NCI-H748 (cell line): ENCODE measurements at regions not wholly inside any gene's neighbourhood (a gene's known extent, or its start where the extent isn't known, plus 50 kb on each side); places are given as distances from the start of the nearest gene placed in this dataset.
A peak's percentile ranks its signal among the peaks of the same experiment; 100 is the strongest.
"Not testable (repeated sequence)": the region's sequence is repeated elsewhere in the genome, so short reads cannot be mapped to it uniquely, and the experiment has no call there.

ENCODE experiments used
- DNase-seq: peaks from one replicate; lab custom pipeline; 2025; ENCODE audit not compliant: unreplicated experiment; lab: John Stamatoyannopoulos, UW

DNA sequence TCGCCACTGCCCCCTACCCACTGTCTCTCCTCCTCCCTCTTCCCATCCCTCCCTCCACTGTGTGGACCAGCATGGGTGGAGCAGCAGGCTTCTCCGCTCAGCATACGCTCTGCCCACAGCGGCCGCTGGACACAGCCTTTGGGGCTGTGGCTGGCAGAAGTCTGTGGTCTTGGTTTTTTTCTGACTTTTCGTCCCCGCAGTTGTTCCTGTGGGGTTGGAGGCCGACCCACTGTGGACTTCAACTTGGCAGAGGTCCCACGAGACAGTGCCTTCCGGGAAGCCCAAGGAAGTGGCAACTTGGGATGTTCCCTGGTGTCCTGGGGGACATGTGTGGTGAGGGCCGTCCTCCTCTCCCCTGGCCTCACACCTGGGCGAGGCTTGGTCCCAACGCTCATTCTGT is 162.5 kb upstream of the C1orf174 start:
- no peak for DNase-seq

DNA sequence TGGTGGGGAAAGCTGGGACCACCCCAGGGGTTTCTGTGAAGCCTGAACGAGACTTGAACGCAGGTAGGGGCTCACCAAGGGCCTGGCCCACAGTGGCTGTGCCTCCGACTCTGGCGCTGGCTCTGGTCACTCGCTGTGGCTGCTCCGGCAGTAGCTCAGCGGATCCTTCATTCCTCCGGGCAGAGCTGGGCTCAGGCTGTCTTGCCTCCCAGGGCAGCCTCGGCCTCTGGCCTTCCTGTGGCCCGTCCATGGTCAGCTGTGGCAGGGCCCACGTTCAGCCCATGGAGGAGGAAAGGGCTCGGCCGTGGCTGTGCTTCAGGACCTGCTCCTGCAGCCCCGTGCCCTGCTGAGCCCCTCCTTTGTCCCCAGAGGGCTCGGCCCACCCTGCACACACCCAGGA is 162.9 kb upstream of the C1orf174 start:
- no peak for DNase-seq

DNA sequence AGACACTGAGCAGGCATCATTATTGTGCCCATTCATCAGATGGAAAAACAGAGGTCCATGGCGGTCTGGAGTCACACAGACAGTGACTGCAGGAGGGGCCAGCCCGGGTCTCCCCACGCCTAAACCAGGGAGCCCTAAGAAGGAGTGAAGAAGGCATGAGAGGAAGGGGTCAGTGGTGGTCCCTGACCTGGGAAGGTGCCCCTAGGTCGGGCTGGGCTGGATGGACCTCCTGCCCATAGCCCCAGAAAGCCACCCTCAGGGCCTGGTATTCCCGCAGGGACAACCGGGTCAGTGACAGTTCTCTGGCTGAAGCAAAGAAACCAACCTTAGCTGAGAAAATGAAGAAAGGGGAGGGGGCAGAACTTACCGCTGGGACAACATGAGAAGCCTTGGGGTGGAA is 163.4 kb upstream of the C1orf174 start:
- no peak for DNase-seq

DNA sequence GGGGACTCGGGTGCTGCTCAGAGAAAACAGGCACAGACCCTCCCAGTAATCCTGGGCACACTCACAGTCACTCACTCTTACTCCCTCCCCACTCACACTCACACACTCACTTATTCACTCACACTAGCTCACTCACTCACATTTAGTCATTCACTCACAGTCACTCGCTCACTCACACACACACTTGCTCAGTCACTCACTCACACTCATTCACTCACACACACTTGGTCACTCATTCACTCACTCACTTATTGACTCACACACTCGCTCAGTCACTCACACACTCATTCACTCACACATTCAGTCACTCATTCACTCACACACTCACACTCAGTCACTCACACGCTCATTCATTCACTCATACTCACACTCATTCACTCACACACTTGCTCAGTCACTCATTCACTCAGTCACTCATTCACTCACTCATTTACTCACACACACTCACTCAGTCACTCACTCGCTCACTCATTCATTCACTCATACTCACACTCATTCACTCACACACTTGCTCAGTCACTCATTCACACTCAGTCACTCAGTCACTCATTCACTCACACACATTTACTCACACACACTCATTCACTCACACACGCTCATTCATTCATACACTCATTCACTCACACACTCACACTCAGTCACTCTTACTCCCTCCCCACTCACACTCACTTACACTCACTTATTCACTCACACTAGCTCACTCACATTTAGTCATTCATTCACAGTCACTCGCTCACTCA is 164.2 kb upstream of the C1orf174 start:
- no peak for DNase-seq

DNA sequence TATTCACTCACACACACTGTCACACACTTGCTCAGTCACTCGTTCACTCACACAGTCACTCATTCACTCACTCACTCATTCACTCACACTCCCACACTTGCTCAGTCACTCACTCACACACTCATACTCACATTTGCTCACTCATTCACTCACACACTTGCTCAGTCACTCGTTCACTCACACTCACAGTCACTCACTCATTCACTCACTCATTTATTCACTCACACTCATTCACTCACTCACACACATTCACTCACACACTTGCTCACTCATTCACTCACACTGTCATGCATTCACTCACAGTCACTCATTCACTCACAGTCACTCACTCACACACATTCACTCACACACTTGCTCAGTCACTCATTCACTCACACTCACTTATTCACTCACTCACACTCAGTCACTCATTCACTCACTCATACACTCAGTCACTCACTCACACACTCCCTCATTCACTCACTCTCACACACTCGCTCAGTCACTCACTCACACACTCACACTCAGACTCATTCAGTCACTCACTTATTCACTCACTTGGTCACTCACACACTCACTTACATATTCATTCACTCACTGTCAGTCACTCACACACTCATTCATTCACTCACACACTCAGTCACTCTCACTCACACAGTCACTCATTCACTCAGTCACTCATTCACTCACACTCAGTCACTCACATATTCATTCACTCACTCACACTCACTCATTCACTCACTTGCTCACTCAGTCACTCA is 167.0 kb upstream of the C1orf174 start:
- DNase-seq, result no peak

DNA sequence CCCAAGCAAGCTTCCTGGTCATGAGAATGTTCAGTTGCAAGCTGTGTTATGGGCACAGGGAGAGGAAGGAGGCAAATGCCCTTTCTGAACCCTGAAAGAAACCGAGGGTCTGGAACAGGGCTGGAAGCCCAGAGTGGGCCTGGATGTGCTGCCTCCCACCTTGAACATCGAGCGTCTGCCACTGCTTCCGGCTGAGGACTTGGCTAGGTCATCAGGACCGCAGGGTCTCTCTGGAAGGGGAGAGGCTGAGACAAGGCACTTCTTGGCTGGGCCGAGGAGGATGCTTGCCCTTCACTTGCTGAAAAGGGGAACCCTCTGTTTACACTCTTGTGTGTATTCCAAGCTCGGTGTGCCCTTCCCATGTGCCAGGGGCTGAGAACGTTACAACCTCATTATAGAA is 168.0 kb upstream of the C1orf174 start:
- DNase-seq, result no peak

DNA sequence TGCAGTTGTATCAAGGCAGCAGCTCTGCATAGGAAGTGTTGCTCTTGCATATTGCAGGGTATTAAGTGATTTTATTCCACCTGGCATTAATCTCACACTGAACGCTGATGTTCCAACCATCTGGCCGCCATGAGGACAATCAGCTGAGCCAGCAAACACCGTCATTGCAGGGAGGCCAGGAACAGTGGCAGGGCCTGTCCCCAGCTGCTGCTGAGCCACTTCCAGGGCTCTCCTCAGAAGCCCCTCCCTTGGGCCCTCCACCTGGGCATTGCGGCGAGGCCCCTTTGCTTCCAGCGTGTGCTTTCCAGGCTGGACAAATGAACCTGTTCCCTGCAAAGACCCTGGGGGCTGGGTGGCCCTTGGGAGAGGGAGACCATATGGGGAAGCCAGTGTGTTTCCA is 171.6 kb upstream of the C1orf174 start:
- no peak for DNase-seq

DNA sequence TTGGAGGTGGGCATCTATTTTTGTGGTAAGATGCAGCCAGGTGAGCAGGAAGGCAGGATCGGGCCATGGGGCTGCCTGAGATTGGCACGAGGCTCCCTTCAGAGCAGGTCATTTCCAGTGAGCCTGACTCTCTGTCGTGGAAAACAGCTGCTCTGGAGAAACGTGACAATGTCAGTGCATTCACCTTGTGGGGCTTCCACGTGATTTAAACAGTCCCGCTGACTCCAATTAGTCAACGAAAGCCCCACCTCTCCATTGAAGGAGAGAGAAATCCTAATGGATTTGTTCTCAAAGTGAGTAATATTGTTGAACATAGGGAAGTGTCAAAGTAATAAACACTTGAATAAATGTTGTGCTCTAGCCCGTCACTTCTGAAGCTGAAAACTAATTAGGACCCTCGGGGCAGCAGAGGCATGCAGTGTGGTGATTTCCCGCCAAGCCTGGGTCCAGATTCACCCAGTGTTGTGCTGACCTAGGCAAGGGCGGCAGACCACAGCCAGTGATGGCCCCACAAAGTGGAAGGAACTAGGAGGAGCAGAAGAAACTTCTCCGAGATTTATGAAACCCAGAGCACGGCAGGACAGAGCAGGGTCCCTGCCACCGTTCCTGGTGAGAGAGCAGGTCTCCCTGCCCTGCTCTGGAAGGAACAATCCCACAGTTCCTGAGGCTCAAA is 172.5 kb upstream of the C1orf174 start:
- DNase-seq, result peak; percentile 31

DNA sequence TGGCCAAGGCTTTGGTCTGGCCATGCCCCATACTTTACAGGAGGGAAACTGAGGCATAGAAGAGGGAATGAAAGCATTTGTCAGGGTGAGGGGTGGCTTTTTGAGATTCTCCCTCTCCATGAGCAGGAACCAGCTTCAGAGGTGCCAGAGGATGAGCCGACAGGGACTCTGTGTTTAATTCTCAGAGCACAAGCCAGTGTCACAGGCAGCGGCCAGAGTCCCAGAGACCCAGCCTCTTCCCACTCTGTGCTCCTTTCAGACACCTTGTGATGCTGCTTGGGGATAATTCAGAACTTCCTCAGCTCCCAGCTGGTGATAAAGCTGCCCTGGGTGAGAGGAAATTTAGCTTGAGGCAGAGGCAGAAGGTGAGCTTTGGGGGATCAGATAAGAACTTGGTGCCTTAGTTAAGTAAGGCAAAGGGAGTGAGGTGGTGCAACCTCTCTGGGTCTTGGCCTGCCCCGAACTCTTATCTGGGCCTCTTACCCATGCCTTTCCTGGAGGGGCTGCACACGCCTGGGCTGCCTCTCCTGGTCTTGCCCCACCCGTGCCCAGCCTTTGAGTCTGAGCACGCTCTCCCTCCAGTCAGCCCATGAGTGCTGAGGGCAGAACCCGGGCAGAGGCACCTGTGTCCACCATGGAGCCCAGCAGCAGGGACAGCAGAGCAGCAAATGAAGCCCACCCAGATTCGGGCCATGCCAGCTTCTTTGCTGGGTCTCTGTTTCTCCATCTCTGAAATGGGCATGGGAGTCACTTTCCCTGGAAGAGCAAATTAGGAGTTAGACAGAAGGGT is 175.6 kb upstream of the C1orf174 start:
- DNase-seq, result no peak

DNA sequence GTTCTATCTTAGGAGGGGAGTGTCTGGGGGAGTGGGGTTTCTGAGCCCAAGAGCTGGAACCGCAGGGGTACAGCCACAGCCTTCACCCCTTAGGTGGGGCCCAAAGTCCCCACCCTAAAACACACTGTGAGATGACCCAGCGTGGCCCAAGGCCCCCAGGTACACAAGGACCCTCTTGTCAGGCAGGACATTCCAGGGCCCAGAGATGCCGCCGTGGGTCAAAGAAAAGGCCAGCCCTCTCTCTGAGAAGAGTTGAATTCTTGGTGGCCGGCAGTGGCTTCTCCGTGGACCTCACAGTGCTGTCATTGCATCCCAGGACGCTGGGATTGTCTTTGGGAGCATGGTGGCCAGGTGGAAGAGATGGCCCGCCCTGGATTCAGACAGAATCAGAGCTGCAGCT is 176.3 kb upstream of the C1orf174 start:
- no peak for DNase-seq

DNA sequence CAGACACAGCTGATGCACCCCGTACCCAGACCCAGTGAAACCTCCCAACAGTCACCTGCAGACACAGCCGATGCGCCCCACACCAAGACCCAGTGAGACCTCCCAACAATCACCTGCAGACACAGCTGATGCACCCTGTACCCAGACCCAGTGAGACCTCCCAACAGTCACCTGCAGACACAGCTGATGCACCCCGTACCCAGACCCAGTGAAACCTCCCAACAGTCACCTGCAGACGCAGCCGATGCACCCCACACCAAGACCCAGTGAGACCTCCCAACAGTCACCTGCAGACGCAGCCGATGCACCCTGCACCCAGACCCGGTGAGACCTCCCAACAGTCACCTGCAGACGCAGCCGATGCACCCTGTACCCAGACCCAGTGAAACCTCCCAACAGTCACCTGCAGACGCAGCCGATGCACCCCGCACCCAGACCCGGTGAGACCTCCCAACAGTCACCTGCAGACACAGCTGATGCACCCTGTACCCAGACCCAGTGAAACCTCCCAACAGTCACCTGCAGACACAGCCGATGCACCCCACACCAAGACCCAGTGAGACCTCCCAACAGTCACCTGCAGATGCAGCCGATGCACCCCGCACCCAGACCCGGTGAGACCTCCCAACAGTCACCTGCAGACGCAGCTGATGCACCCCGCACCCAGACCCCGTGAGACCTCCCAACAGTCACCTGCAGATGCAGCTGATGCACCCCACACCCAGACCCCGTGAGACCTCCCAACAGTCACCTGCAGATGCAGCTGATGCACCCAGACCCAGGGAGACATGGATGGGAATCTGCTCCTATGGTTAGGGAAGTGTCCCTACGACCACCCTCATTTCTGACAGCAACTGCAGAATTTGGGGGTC is 178.3 kb upstream of the C1orf174 start:
- DNase-seq, result not testable (repeated sequence)

DNA sequence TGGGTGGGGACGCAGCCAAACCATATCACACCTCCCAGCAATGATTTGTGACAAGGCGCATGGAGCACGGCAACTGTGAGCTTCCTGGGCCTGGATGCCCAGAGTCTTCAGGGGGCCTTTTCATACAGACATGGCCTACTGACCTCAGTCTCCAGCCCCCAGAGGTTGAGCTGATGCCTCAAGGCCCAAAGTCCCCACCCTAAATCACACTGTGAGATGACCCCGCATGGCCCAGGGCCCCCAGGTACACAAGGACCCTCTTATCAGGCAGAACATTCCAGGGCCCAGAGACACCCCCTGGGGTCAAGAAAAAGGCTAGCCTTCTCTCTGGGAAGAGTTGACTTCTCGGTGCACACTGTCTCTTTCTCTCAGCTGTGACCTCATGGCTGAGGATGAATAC is 179.7 kb upstream of the C1orf174 start:
- DNase-seq, result no peak

DNA sequence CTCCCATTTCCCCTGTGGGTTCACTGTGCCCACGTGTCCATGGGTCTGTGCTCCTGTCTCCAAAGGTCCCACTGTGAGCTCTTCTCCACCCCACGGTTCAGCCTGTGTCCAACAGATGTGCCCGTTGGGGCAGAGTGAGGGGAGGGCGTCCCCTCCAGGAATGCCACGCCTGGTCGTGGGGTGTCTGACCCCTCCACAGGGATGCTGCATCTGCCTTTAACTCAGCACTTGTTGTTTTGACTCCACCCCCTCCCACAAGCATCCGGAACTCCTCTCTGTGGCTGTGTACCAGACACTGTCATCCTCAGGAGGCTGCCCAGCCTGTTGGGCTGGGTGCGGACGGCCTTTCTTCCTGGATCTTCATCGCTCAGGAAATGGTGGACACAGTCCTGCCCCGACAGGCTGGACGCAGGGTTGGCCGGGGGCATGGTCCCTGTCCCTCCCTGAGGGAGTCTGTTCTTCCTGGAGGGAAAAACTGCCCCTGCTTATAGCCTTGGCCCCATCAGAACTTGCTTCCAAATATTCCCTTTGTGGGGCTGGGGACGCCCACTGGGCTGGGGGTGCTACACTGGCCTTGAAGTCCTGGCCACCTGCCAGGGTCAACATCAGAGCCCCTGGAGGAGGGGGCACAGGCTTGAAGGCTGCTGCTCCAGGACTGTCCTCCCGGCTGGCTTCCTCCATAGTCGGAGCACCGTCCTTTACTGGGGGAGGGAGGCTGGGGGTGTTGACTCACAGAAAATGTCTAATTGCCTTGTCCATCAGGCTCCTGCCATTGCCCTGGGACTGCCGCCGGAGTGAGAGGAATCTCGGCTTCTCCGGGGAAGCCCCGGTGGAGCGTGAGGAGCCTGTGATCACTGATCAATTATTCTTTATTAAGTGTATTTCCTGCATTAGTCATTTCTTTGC is 182.0 kb upstream of the C1orf174 start:
- no peak for DNase-seq

DNA sequence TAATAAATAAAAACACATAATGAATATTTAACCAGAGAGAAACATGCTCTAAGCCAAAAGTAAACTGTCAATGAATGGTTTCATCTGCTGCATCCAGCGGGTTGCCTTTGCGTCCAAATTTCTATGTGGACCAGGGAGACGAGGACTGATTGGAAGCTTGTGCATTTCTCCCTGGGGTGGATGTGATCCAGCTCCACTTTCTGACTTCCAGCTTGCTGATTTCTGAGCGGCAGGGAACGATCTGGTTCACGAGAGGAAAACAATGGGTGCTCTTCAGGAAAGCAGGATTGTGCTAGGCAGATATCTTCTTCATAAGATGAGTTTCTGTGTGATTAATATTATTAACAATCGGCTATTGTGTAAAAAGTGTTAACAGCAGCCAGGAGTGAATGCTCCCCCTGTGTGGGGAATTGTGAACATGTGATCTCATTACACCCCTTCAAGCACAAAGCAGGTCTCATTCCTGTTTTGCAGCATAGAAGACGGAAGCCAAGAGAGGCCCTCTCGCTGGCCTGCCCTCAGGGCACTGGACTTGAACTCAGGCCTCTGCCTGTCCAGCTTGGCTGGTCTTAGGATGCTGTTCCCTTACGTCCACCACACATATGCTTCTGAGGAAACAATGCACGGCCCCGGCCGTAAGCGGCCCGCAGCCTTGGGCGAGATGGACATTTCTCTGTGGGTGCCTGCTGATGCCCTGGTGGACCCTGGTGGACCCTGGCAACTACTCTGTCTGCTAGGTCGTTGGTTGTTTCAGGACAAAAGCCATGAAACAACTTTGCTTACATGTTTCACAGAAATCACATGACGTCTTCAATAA is 183.4 kb upstream of the C1orf174 start:
- no peak for DNase-seq

DNA sequence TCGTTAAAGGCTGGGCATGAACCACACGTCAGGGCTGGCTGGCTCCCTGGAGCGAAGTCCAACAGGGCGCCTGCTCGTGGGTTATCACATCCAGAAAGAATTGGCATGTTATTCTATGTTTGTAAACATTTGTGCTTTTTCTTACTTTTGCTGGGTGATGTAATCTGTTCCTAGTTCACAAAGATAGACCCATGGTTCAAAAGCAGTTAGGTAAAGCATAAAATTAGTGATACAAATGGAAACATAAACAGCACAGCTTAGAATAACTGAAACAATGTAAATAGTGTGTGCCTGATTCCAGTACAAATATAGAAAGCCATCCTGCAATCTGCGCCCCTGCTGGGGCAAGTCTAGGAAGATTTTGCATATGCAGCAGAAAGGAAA is 184.0 kb upstream of the C1orf174 start:
- DNase-seq, result no peak

DNA sequence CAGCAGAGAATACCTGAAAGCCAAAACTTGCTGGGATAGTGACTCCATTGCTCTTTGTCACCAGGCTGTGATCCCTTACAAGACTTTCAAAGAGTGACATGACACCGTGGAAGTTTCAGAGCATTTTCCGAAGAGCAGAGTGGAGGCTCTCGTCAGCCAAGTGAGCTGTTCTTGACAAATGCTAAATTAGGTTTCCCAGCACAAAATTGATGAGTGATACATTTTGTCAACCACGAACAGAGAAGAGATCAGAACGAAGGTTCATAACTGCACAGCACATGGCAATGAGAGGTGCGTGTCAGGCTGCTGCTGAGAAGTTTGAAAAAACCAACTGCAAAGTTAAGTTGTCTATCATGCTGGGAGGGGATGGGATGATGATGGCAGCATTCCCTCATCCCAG is 184.4 kb upstream of the C1orf174 start:
- DNase-seq, result no peak

DNA sequence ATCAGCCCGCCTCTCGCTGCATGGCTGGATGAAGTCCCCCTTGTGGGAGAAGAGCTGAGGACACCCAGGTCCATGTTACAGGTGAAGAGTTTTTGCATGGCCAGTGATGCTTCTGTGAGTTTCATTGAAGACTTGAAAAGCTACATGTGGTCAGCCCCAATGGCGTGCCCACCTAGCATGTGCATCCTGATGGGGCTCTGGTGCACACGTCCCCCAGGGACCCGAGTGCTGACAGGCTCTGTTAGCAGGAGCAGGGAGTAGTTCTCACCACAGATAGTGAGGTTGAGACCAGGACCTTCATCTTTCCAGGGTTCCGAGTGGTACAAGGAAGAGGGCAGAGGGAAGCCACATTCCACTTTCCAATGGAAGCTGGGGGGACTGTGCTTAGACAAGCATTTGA is 184.8 kb upstream of the C1orf174 start:
- no peak for DNase-seq

DNA sequence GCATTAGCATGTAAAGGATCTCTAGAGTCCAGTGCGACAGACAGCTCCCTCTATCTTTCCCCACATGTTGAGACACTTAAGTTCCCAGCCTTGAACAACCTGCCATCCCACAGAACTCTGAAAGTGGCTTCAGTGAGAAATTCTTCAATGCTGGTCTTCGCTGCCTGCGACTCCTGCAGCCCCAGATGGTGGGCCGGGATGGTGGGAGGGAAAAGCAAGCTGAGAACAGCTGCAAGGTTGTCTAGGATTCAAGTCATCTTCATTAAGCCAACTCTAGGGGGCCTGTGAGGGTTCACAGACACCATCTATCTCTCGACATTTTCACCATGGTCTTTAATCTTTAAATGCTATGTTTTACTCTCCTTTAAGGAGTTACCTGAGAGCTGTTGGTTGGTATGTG is 185.5 kb upstream of the C1orf174 start:
- no peak for DNase-seq
